Astrocyte (in vitro differentiated cells and primary cell): ENCODE measurements at regions not wholly inside any gene's neighbourhood (a gene's known extent, or its start where the extent isn't known, plus 50 kb on each side); places are given as distances from the start of the nearest gene placed in this dataset.

Experiments
- DNase-seq: peaks from one replicate; pipeline ENCODE4 v3.0.0-alpha.2; 2010; ENCODE audit warnings: low read depth
- FAIRE-seq: peaks from 2 replicates; lab custom pipeline; 2011; peaks lifted over from hg19 to GRCh38; lab: Jason Lieb, UNC
- H2AFZ ChIP-seq: 2 replicates; pipeline ENCODE4 v1.6.0; 2012; ENCODE audit warnings: low read depth, low read length, inconsistent platforms
- H3K27ac ChIP-seq: 2 replicates; pipeline ENCODE4 v1.5.1; 2011; ENCODE audit warnings: low read depth, low read length, inconsistent platforms
- H3K27me3 ChIP-seq: 2 replicates; pipeline ENCODE4 v1.6.0; 2011; ENCODE audit warnings: low read length, inconsistent platforms; ENCODE audit not compliant: insufficient read depth
- H3K36me3 ChIP-seq: 2 replicates; pipeline ENCODE4 v1.5.1; 2011; ENCODE audit warnings: low read length, inconsistent platforms; ENCODE audit not compliant: insufficient read depth
- H3K4me1 ChIP-seq: 2 replicates; pipeline ENCODE4 v1.5.1; 2011; ENCODE audit warnings: low read length, inconsistent platforms; ENCODE audit not compliant: insufficient read depth
- H3K4me2 ChIP-seq: 2 replicates; pipeline ENCODE4 v1.6.0; 2012; ENCODE audit warnings: low read length, inconsistent platforms
- H3K4me3 ChIP-seq: 2 replicates; pipeline ENCODE4 v1.5.1; 2011; ENCODE audit warnings: low read depth, mild to moderate bottlenecking, low read length, inconsistent platforms; ENCODE audit not compliant: insufficient read depth
- H3K79me2 ChIP-seq: 2 replicates; pipeline ENCODE4 v1.6.0; 2012; ENCODE audit warnings: mild to moderate bottlenecking, low read length, inconsistent platforms; ENCODE audit not compliant: insufficient read depth
- H3K9ac ChIP-seq: 2 replicates; pipeline ENCODE4 v1.6.0; 2012; ENCODE audit warnings: mild to moderate bottlenecking, low read length, inconsistent platforms
- H3K9me3 ChIP-seq: 2 replicates; pipeline ENCODE4 v1.5.1; 2012; ENCODE audit warnings: low read depth, mild to moderate bottlenecking, low read length, inconsistent platforms; ENCODE audit not compliant: insufficient read depth
- H4K20me1 ChIP-seq: 2 replicates; pipeline ENCODE4 v1.6.0; 2012; ENCODE audit warnings: low read length, inconsistent platforms; ENCODE audit not compliant: insufficient read depth
- H3K27ac Mint-ChIP-seq: one replicate; pipeline ENCODE4 v1.8.0; 2021; ENCODE audit warnings: mild to moderate bottlenecking, mixed read lengths; ENCODE audit not compliant: unreplicated experiment
- H3K27me3 Mint-ChIP-seq: one replicate; pipeline ENCODE4 v1.8.0; 2021; ENCODE audit warnings: low read depth, mixed read lengths; ENCODE audit not compliant: unreplicated experiment
- H3K36me3 Mint-ChIP-seq: one replicate; pipeline ENCODE4 v1.8.0; 2021; ENCODE audit warnings: low read depth, mixed read lengths; ENCODE audit not compliant: unreplicated experiment
- H3K4me1 Mint-ChIP-seq: one replicate; pipeline ENCODE4 v1.8.0; 2021; ENCODE audit warnings: low read depth, mixed read lengths; ENCODE audit not compliant: unreplicated experiment
- H3K4me3 Mint-ChIP-seq: one replicate; pipeline ENCODE4 v1.8.0; 2021; ENCODE audit warnings: mild to moderate bottlenecking, moderate library complexity, mixed read lengths; ENCODE audit not compliant: unreplicated experiment
- H3K9me3 Mint-ChIP-seq: one replicate; pipeline ENCODE4 v1.8.0; 2021; ENCODE audit warnings: mild to moderate bottlenecking, mixed read lengths; ENCODE audit not compliant: unreplicated experiment
- CTCF ChIP-seq: IDR thresholded peaks from 2 replicates; pipeline ENCODE4 v1.5.1; 2011; ENCODE audit warnings: low read depth, mild to moderate bottlenecking, inconsistent platforms, low read length, moderate library complexity; ENCODE audit not compliant: insufficient read depth
- EZH2 ChIP-seq: IDR thresholded peaks from 2 replicates; pipeline ENCODE4 v1.6.1; 2012; ENCODE audit warnings: mild to moderate bottlenecking, low read length, inconsistent platforms; ENCODE audit not compliant: insufficient read depth

GRCh38 chr2:88826399-88826798 lies 134.9 kb downstream of the RPIA start:
- no peaks in the 10 kb centered on the region for H3K4me1 ChIP-seq
- no peak overlapping the region for H3K4me3 Mint-ChIP-seq
- H3K27ac ChIP-seq, result no peak overlapping the region
- H4K20me1 ChIP-seq, result no peaks in the 10 kb centered on the region
- H3K27ac Mint-ChIP-seq, result no peak overlapping the region
- H3K36me3 Mint-ChIP-seq, result peaks cover 3% of the 10 kb centered on the region
- no peaks in the 10 kb centered on the region for H3K79me2 ChIP-seq
- DNase-seq (no peak), FAIRE-seq (no peak)
- no peak overlapping the region for H3K4me2 ChIP-seq
- H3K36me3 ChIP-seq, result no peaks in the 10 kb centered on the region
- H3K9me3 ChIP-seq, result no peaks in the 10 kb centered on the region
- no peak overlapping the region for H3K4me3 ChIP-seq
- H3K9me3 Mint-ChIP-seq, result no peaks in the 10 kb centered on the region
- H3K27me3 Mint-ChIP-seq, result peaks cover 3% of the 10 kb centered on the region
- no peak for TF ChIP-seq EZH2
- TF ChIP-seq CTCF, result no peak
- H2AFZ ChIP-seq, result no peak overlapping the region
- H3K9ac ChIP-seq, result no peak overlapping the region
- no peaks in the 10 kb centered on the region for H3K27me3 ChIP-seq
- no peaks in the 10 kb centered on the region for H3K4me1 Mint-ChIP-seq

GRCh38 chr2:88827821-88828220 lies 136.3 kb downstream of the RPIA start:
- Histone ChIP-seq H3K79me2 (no peaks in the 10 kb centered on the region), H3K9me3 (no peaks in the 10 kb centered on the region), H4K20me1 (no peaks in the 10 kb centered on the region), H3K4me2 (no peak overlapping the region), H3K36me3 (no peaks in the 10 kb centered on the region), H3K4me1 (no peaks in the 10 kb centered on the region), H3K9ac (no peak overlapping the region), H3K27me3 (no peaks in the 10 kb centered on the region), H3K27ac (no peak overlapping the region), H3K4me3 (no peak overlapping the region), H2AFZ (no peak overlapping the region)
- Mint-ChIP-seq H3K9me3 (no peaks in the 10 kb centered on the region), H3K4me3 (no peak overlapping the region), H3K4me1 (no peaks in the 10 kb centered on the region), H3K36me3 (peaks cover 3% of the 10 kb centered on the region), H3K27me3 (peaks cover 3% of the 10 kb centered on the region), H3K27ac (no peak overlapping the region)
- FAIRE-seq (no peak), DNase-seq (no peak)
- no peak for TF ChIP-seq CTCF
- no peak for TF ChIP-seq EZH2

- Histone ChIP-seq H2AFZ (peak overlapping the region; percentile 71), H3K4me3 (no peak overlapping the region), H3K79me2 (no peaks in the 10 kb centered on the region), H3K9me3 (no peaks in the 10 kb centered on the region), H3K36me3 (no peaks in the 10 kb centered on the region), H3K9ac (no peak overlapping the region), H4K20me1 (no peaks in the 10 kb centered on the region), H3K4me1 (no peaks in the 10 kb centered on the region), H3K27me3 (no peaks in the 10 kb centered on the region), H3K4me2 (no peak overlapping the region), H3K27ac (no peak overlapping the region)
- Mint-ChIP-seq H3K4me1 (no peaks in the 10 kb centered on the region), H3K27ac (no peak overlapping the region), H3K27me3 (peaks cover 3% of the 10 kb centered on the region), H3K9me3 (no peaks in the 10 kb centered on the region), H3K4me3 (no peak overlapping the region), H3K36me3 (peaks cover 3% of the 10 kb centered on the region)
- FAIRE-seq (peak; percentile 37), DNase-seq (no peak)
- TF ChIP-seq EZH2, result no peak
- TF ChIP-seq CTCF, result no peak
These were observed 137.1 kb downstream of the RPIA start for GRCh38 chr2:88828397-88829137.
